HPDE6-E6E7 (cell line): ENCODE measurements at regions not wholly inside any gene's neighbourhood (a gene's known extent, or its start where the extent isn't known, plus 50 kb on each side); places are given as distances from the start of the nearest gene placed in this dataset.
"Not testable (repeated sequence)": the region's sequence is repeated elsewhere in the genome, so short reads cannot be mapped to it uniquely, and the experiment has no call there.

ENCODE experiments used
- DNase-seq: peaks from one replicate; pipeline ENCODE4 v3.0.0; 2011; ENCODE audit warnings: missing footprints; ENCODE audit errors: extremely low spot score

- no peak for DNase-seq
Observed at GRCh38 chr5:23977997-23978396, 470.6 kb downstream of the PRDM9 start.

- no peak for DNase-seq
Observed at GRCh38 chr5:23991406-23991805, 484.0 kb downstream of the PRDM9 start.

GRCh38 chr5:23994581-23995370 is 487.4 kb downstream of the PRDM9 start:
- peak; percentile 7 for DNase-seq

GRCh38 chr5:23996525-23996924 is 489.1 kb downstream of the PRDM9 start:
- DNase-seq, result no peak

GRCh38 chr5:24005384-24005783 is 498.0 kb downstream of the PRDM9 start:
- DNase-seq, result peak; percentile 2

- not testable (repeated sequence) for DNase-seq
Observed at GRCh38 chr5:24017710-24018109, 510.3 kb downstream of the PRDM9 start.

- DNase-seq, result no peak
Observed at GRCh38 chr5:24026288-24026687, 518.9 kb downstream of the PRDM9 start.

GRCh38 chr5:24042688-24043087 is 535.3 kb downstream of the PRDM9 start:
- no peak for DNase-seq

- no peak for DNase-seq
Observed at GRCh38 chr5:24045046-24045445, 537.6 kb downstream of the PRDM9 start.

GRCh38 chr5:24053737-24054136 is 546.3 kb downstream of the PRDM9 start:
- DNase-seq, result no peak

GRCh38 chr5:24059006-24059405 is 551.6 kb downstream of the PRDM9 start:
- no peak for DNase-seq

GRCh38 chr5:24059716-24060115 is 552.3 kb downstream of the PRDM9 start:
- DNase-seq, result no peak

GRCh38 chr5:24065779-24066178 is 558.4 kb downstream of the PRDM9 start:
- peak; percentile 37 for DNase-seq

- no peak for DNase-seq
Observed at GRCh38 chr5:24067208-24067607, 559.8 kb downstream of the PRDM9 start.

- DNase-seq, result no peak
Observed at GRCh38 chr5:24068524-24068923, 561.1 kb downstream of the PRDM9 start.

- DNase-seq, result no peak
Observed at GRCh38 chr5:24073107-24073506, 565.7 kb downstream of the PRDM9 start.

GRCh38 chr5:24080046-24080445 is 564.7 kb downstream of the CDH10 start:
- no peak for DNase-seq

GRCh38 chr5:24094081-24094679 is 550.6 kb downstream of the CDH10 start:
- no peak for DNase-seq

- no peak for DNase-seq
Observed at GRCh38 chr5:24102010-24102409, 542.8 kb downstream of the CDH10 start.

GRCh38 chr5:24103451-24104023 is 541.2 kb downstream of the CDH10 start:
- DNase-seq, result no peak

- DNase-seq, result peak; percentile 16
Observed at GRCh38 chr5:24110004-24110615, 534.7 kb downstream of the CDH10 start.

GRCh38 chr5:24112420-24112819 is 532.4 kb downstream of the CDH10 start:
- DNase-seq, result no peak

GRCh38 chr5:24118351-24118750 is 526.4 kb downstream of the CDH10 start:
- DNase-seq, result no peak
